ENCODE measurements at regions not wholly inside any gene's neighbourhood (a gene's known extent, or its start where the extent isn't known, plus 50 kb on each side); places are given as distances from the start of the nearest gene placed in this dataset.

- TF ChIP-seq CTCF (IDR thresholded peaks at IDR 0.05) (no peak), EZH2 (IDR thresholded peaks at IDR 0.05; ENCODE audit: borderline replicate concordance, insufficient read depth, low read depth, low read length, poor library complexity, severe bottlenecking) (no peak)
Observed at GRCh38 chr7:41573862-41574261, 129.0 kb downstream of the INHBA start.
